ENCODE measurements at regions not wholly inside any gene's neighbourhood (a gene's known extent, or its start where the extent isn't known, plus 50 kb on each side); places are given as distances from the start of the nearest gene placed in this dataset.
"Not testable (repeated sequence)": the region's sequence is repeated elsewhere in the genome, so short reads cannot be mapped to it uniquely, and the experiment has no call there.

DNA sequence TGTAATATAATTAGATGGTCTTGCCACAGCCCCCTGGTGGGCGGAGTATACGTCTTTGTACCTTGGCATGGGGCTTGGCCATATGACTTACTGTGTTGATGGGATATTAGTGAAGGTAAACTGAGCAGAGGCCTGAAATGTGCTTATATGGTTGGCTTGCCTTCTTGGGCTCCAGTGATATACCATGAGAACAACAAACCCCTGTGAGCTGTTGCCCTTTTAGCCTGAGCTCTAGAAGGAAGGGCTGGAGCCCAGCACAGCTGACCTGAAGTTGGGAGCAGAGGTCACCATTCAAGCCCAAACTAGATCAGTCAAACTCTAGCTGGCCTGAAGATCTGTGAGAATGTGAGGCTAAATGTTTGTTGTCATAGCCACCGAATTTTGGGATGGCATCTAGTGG lies 75.2 kb upstream of the CD302 start:
- TF ChIP-seq, protein P1, sequence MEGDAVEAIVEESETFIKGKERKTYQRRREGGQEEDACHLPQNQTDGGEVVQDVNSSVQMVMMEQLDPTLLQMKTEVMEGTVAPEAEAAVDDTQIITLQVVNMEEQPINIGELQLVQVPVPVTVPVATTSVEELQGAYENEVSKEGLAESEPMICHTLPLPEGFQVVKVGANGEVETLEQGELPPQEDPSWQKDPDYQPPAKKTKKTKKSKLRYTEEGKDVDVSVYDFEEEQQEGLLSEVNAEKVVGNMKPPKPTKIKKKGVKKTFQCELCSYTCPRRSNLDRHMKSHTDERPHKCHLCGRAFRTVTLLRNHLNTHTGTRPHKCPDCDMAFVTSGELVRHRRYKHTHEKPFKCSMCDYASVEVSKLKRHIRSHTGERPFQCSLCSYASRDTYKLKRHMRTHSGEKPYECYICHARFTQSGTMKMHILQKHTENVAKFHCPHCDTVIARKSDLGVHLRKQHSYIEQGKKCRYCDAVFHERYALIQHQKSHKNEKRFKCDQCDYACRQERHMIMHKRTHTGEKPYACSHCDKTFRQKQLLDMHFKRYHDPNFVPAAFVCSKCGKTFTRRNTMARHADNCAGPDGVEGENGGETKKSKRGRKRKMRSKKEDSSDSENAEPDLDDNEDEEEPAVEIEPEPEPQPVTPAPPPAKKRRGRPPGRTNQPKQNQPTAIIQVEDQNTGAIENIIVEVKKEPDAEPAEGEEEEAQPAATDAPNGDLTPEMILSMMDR (IDR thresholded peaks at IDR 0.05): no peak
- Histone ChIP-seq H3K27ac (ENCODE audit: low read depth in 1 of 2, low read length in 2 of 2) (no peak overlapping the region), H3K4me3 (ENCODE audit: low read length) (no peak overlapping the region), H3K36me3 (ENCODE audit: insufficient read depth, low read length) (peaks cover 76% of the 10 kb centered on the region), H3K27me3 (ENCODE audit: control insufficient read depth in 1 of 2, insufficient read depth in 2 of 2, low read length in 2 of 2) (no peaks in the 10 kb centered on the region), H3K9me3 (ENCODE audit: control insufficient read depth in 1 of 2, insufficient read depth in 1 of 2, low read length in 2 of 2) (no peaks in the 10 kb centered on the region), H3K4me1 (ENCODE audit: insufficient read depth, low read length) (no peaks in the 10 kb centered on the region)
- Mint-ChIP-seq H3K4me1 (ENCODE audit: low read depth) (no peaks in the 10 kb centered on the region), H3K36me3 (ENCODE audit: low read depth) (peaks cover 86% of the 10 kb centered on the region), H3K9me3 (no peaks in the 10 kb centered on the region), H3K27me3 (no peaks in the 10 kb centered on the region), H3K4me3 (no peak overlapping the region), H3K27ac (no peak overlapping the region)
- POLR2A ChIA-PET: interaction anchor here (0.6 kb wide), 1 partner anchor 161 kb away, joined by 3 read pairs; the partner anchor contains the start of gene MARCHF7
- DNase-seq (no peak), ATAC-seq (ENCODE audit: poor library complexity) (peak; percentile 24)
- intact Hi-C loops (cut with DNase I, micrococcal nuclease): no loop called here
- CTCF ChIA-PET: interaction anchor here (0.5 kb wide), 1 partner anchor 27 kb away, joined by 3 read pairs; no protein-coding TSS in a partner anchor

DNA sequence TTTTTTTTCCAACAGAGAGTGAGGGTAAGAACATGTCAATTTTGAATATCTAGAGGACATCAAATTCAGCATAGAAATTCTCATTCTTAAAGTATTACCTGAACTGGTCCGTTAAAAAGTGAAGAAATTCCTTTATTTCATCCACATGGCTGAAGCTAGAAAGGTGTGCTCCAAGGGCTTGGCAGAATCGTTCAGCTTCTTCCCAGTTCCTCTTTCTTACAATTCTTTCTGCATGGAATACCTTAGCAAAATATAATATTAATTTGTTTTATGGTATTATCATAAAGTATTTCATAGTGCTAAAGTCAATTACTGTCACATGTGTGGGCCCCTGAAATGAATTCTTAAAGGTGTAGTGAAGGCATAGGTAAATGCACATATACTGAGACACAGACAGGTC lies 74.3 kb upstream of the CD302 start:
- no peaks in the 10 kb centered on the region for H3K4me1 ChIP-seq (ENCODE audit: insufficient read depth, low read length)
- Mint-ChIP-seq H3K4me3 (no peak overlapping the region), H3K36me3 (ENCODE audit: low read depth) (peaks cover 86% of the 10 kb centered on the region), H3K9me3 (no peaks in the 10 kb centered on the region), H3K27ac (no peak overlapping the region), H3K4me1 (ENCODE audit: low read depth) (no peaks in the 10 kb centered on the region), H3K27me3 (no peaks in the 10 kb centered on the region)
- TF ChIP-seq, protein P1 (IDR thresholded peaks at IDR 0.05): no peak
- peaks cover 74% of the 10 kb centered on the region for H3K36me3 ChIP-seq (ENCODE audit: insufficient read depth, low read length)
- POLR2A ChIA-PET: no interaction called here
- no peak for DNase-seq
- CTCF ChIA-PET: no interaction called here
- no peaks in the 10 kb centered on the region for H3K27me3 ChIP-seq (ENCODE audit: control insufficient read depth in 1 of 2, insufficient read depth in 2 of 2, low read length in 2 of 2)
- H3K4me3 ChIP-seq (ENCODE audit: low read length): no peak overlapping the region
- intact Hi-C loops (cut with DNase I, micrococcal nuclease): no loop called here
- no peak overlapping the region for H3K27ac ChIP-seq (ENCODE audit: low read depth in 1 of 2, low read length in 2 of 2)
- ATAC-seq (ENCODE audit: poor library complexity): no peak
- H3K9me3 ChIP-seq (ENCODE audit: control insufficient read depth in 1 of 2, insufficient read depth in 1 of 2, low read length in 2 of 2): no peaks in the 10 kb centered on the region

DNA sequence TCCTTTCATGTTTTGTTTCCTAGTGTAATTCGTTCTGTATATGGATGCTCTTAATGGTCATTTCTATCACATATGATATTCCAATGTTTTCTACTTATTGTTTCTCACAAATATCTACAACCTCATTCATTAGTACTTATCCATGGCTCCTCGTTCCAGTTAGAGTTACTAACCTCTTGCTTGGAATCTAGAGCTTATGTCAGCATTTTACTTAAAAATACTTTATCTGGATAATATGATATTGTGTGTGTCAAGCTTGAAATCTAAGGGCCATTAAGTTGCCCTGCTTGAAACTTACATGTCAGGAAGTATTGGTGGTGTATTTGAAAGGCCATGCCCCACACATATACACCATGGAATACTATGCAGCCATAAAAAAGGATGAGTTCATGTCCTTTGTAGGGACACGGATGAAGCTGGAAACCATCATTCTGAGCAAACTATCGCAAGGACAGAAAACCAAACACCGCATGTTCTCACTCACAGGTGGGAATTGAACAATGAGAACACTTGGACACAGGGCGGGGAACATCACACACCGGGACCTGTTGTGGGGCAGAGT lies 70.7 kb upstream of the CD302 start:
- H3K27me3 ChIP-seq (ENCODE audit: control insufficient read depth in 1 of 2, insufficient read depth in 2 of 2, low read length in 2 of 2); intact Hi-C loops (cut with DNase I, micrococcal nuclease); H3K27me3 Mint-ChIP-seq; H3K4me3 ChIP-seq (ENCODE audit: low read length); H3K9me3 Mint-ChIP-seq; H3K4me1 ChIP-seq (ENCODE audit: insufficient read depth, low read length); H3K27ac ChIP-seq (ENCODE audit: low read depth in 1 of 2, low read length in 2 of 2); ATAC-seq (ENCODE audit: poor library complexity); H3K27ac Mint-ChIP-seq; POLR2A ChIA-PET; CTCF ChIA-PET; DNase-seq; H3K4me3 Mint-ChIP-seq; H3K4me1 Mint-ChIP-seq (ENCODE audit: low read depth); H3K9me3 ChIP-seq (ENCODE audit: control insufficient read depth in 1 of 2, insufficient read depth in 1 of 2, low read length in 2 of 2): not testable (repeated sequence)
- H3K36me3 ChIP-seq (ENCODE audit: insufficient read depth, low read length): peaks cover 77% of the 10 kb centered on the region
- H3K36me3 Mint-ChIP-seq (ENCODE audit: low read depth): peaks cover 95% of the 10 kb centered on the region
